Aorta (tissue), 5 donors: ENCODE measurements at regions not wholly inside any gene's neighbourhood (a gene's known extent, or its start where the extent isn't known, plus 50 kb on each side); places are given as distances from the start of the nearest gene placed in this dataset.
A peak's percentile ranks its signal among the peaks of the same experiment; 100 is the strongest.

Source experiments
- ATAC-seq: fragments of 200-7000 bp; cut with Tn5 transposase; one replicate; pipeline ENCODE4 v1.9.1; 2022; ENCODE audit warnings: moderate library complexity; ENCODE audit not compliant: low FRiP score
- DNase-seq, 2 donors: peaks; one replicate each; pipeline ENCODE4 v3.0.0-alpha.2; 2020
- H3K27ac ChIP-seq, 2 donors: one replicate each; pipeline ENCODE4 v1.5.1; 2013; ENCODE audit warnings: low read length in 2 of 2, mild to moderate bottlenecking in 2 of 2, moderate library complexity in 2 of 2, control low read depth in 1 of 2, inconsistent platforms in 1 of 2, low read depth in 1 of 2
- H3K27me3 ChIP-seq, 2 donors: one replicate each; pipeline ENCODE4 v1.6.1; 2013; ENCODE audit warnings: control low read depth in 1 of 2, low read length in 1 of 2, mild to moderate bottlenecking in 1 of 2, moderate library complexity in 1 of 2; ENCODE audit not compliant: insufficient read depth in 2 of 2, control insufficient read depth in 1 of 2
- H3K36me3 ChIP-seq, 2 donors: one replicate each; pipeline ENCODE4 v1.6.1; 2013; ENCODE audit warnings: control low read depth in 1 of 2, low read length in 1 of 2, mild to moderate bottlenecking in 1 of 2; ENCODE audit not compliant: insufficient read depth in 2 of 2, control insufficient read depth in 1 of 2
- H3K4me1 ChIP-seq, 2 donors: one replicate each; pipeline ENCODE4 v1.6.1; 2013; ENCODE audit warnings: low read length in 2 of 2, control low read depth in 1 of 2, mild to moderate bottlenecking in 1 of 2, moderate library complexity in 1 of 2; ENCODE audit not compliant: insufficient read depth in 2 of 2, control insufficient read depth in 1 of 2
- H3K4me3 ChIP-seq, 2 donors: one replicate each; pipeline ENCODE4 v1.5.1; 2013; ENCODE audit warnings: low read length in 2 of 2, control low read depth in 1 of 2, mild to moderate bottlenecking in 1 of 2
- H3K9me3 ChIP-seq: one replicate; pipeline ENCODE4 v1.6.1; 2013; ENCODE audit warnings: mild to moderate bottlenecking, low read length; ENCODE audit not compliant: control insufficient read depth
- WGBS, 2 donors: extraction: QIAGEN DNeasy Blood & Tissue Kit; methylation state at CpG; one replicate each; pipeline ENCODE4 v1.1.7; 2013; 5-methylcytosine and 5-hydroxymethylcytosine counted together
- intact Hi-C, 2 donors: fragments of 100-400 bp; cut with DNase I; formaldehyde crosslinking; loops; one replicate each; pipeline versions ENCODE4 v1.14.2 to v1.15.0; 2022
- donor health status: healthy with polysubstance abuse.
- donor health status: Bipolar disorder and iron deficiency.
- donor health status: DM: no; HTN: no; CAD: no.
- donor health status: DM: no; HTN: no; CAD: no.
- donor health status: DM: yes; HTN: yes; CAD: no.

GRCh38 chr3:10581251-10581650 is 75.9 kb upstream of the ATP2B2 start:
- intact Hi-C loops = no loop called here

GRCh38 chr3:10581716-10582115 is 76.3 kb upstream of the ATP2B2 start:
- WGBS, 2 donors = 53 to 57% methylated on average over 8 of the region's 8 CpGs
- Histone ChIP-seq H3K9me3 (no peaks in the 10 kb centered on the region), H3K27me3 (no peaks in the 10 kb centered on the region), H3K36me3 (no peaks in the 10 kb centered on the region), H3K4me3 (no peak overlapping the region), H3K4me1 (no peaks in the 10 kb centered on the region), H3K27ac (no peak overlapping the region)
- no peak for DNase-seq
- intact Hi-C loops = no loop called here
- ATAC-seq = no peak

More at GRCh38 chr3:10581251-10581650, 75.9 kb upstream of the ATP2B2 start:
- Histone ChIP-seq H3K36me3 (no peaks in the 10 kb centered on the region), H3K27ac (peak overlapping the region in 1 of 2 donors; percentile 23), H3K4me1 (no peaks in the 10 kb centered on the region), H3K9me3 (no peaks in the 10 kb centered on the region), H3K27me3 (no peaks in the 10 kb centered on the region), H3K4me3 (no peak overlapping the region)
- 8 to 12% methylated on average over 5 of the region's 5 CpGs for WGBS, 2 donors
- DNase-seq (no peak), ATAC-seq (no peak)

GRCh38 chr3:10582733-10583132 is 77.3 kb upstream of the ATP2B2 start:
- H3K9me3 ChIP-seq = no peaks in the 10 kb centered on the region
- no peaks in the 10 kb centered on the region for H3K27me3 ChIP-seq
- intact Hi-C loops = no loop called here
- no peaks in the 10 kb centered on the region for H3K4me1 ChIP-seq
- no peak overlapping the region for H3K27ac ChIP-seq
- H3K4me3 ChIP-seq = no peak overlapping the region
- DNase-seq (no peak), ATAC-seq (no peak)
- WGBS, 2 donors = 63 to 64% methylated on average over 3 of the region's 3 CpGs
- no peaks in the 10 kb centered on the region for H3K36me3 ChIP-seq

- ATAC-seq (no peak), DNase-seq (no peak)
- Histone ChIP-seq H3K36me3 (no peaks in the 10 kb centered on the region), H3K4me3 (no peak overlapping the region), H3K27ac (no peak overlapping the region), H3K4me1 (no peaks in the 10 kb centered on the region), H3K27me3 (no peaks in the 10 kb centered on the region), H3K9me3 (no peaks in the 10 kb centered on the region)
- intact Hi-C loops = no loop called here
- 57 to 58% methylated on average over 13 of the region's 13 CpGs for WGBS, 2 donors
Observed at GRCh38 chr3:10583798-10584708, 78.7 kb upstream of the ATP2B2 start.

GRCh38 chr3:10585945-10586344 is 80.6 kb upstream of the ATP2B2 start:
- H3K27me3 ChIP-seq = no peaks in the 10 kb centered on the region
- no peak overlapping the region for H3K27ac ChIP-seq
- no peaks in the 10 kb centered on the region for H3K36me3 ChIP-seq
- H3K9me3 ChIP-seq = no peaks in the 10 kb centered on the region
- H3K4me1 ChIP-seq = no peaks in the 10 kb centered on the region
- no peak overlapping the region for H3K4me3 ChIP-seq
- DNase-seq (no peak), ATAC-seq (no peak)
- intact Hi-C loops = no loop called here
- 28 to 41% methylated on average over 1 of the region's 1 CpG for WGBS, 2 donors

- DNase-seq (peak in 1 of 2 donors; percentile 50), ATAC-seq (no peak)
- WGBS, 2 donors = 7 to 11% methylated on average over 8 of the region's 8 CpGs
- intact Hi-C loops = no loop called here
- H3K27ac ChIP-seq = no peak overlapping the region
- no peaks in the 10 kb centered on the region for H3K36me3 ChIP-seq
- H3K4me3 ChIP-seq = no peak overlapping the region
- no peaks in the 10 kb centered on the region for H3K27me3 ChIP-seq
- no peaks in the 10 kb centered on the region for H3K4me1 ChIP-seq
- H3K9me3 ChIP-seq = no peaks in the 10 kb centered on the region
Observed at GRCh38 chr3:10594915-10595314, 89.5 kb upstream of the ATP2B2 start.

GRCh38 chr3:10596746-10597448 is 91.5 kb upstream of the ATP2B2 start:
- H3K9me3 ChIP-seq = no peaks in the 10 kb centered on the region
- no peak for ATAC-seq
- intact Hi-C loops = no loop called here
- DNase-seq = no peak
- H3K27me3 ChIP-seq = no peaks in the 10 kb centered on the region
- no peak overlapping the region for H3K27ac ChIP-seq
- WGBS, 2 donors = 77 to 82% methylated on average over 13 of the region's 13 CpGs
- H3K4me3 ChIP-seq = no peak overlapping the region
- no peaks in the 10 kb centered on the region for H3K36me3 ChIP-seq
- no peaks in the 10 kb centered on the region for H3K4me1 ChIP-seq

- H3K27ac ChIP-seq = no peak overlapping the region
- no peaks in the 10 kb centered on the region for H3K9me3 ChIP-seq
- DNase-seq (no peak), ATAC-seq (no peak)
- H3K27me3 ChIP-seq = no peaks in the 10 kb centered on the region
- intact Hi-C loops = no loop called here
- 46 to 48% methylated on average over 4 of the region's 4 CpGs for WGBS, 2 donors
- H3K4me1 ChIP-seq = no peaks in the 10 kb centered on the region
- H3K36me3 ChIP-seq = no peaks in the 10 kb centered on the region
- no peak overlapping the region for H3K4me3 ChIP-seq
Observed at GRCh38 chr3:10597733-10598132, 92.3 kb upstream of the ATP2B2 start.

- DNase-seq = no peak
Observed at GRCh38 chr3:10599017-10599416, 93.6 kb upstream of the ATP2B2 start.

More at GRCh38 chr3:10599017-10599416, 93.6 kb upstream of the ATP2B2 start:
- H3K27me3 ChIP-seq = no peaks in the 10 kb centered on the region
- no peak overlapping the region for H3K27ac ChIP-seq
- H3K4me3 ChIP-seq = no peak overlapping the region
- no peaks in the 10 kb centered on the region for H3K4me1 ChIP-seq
- ATAC-seq = no peak
- intact Hi-C loops = no loop called here
- no peaks in the 10 kb centered on the region for H3K9me3 ChIP-seq
- whole genome bisulfite sequencing, 2 donors = 71 to 74% methylated on average over 6 of the region's 6 CpGs
- no peaks in the 10 kb centered on the region for H3K36me3 ChIP-seq
